H1 (cell line): ENCODE measurements at regions not wholly inside any gene's neighbourhood (a gene's known extent, or its start where the extent isn't known, plus 50 kb on each side); places are given as distances from the start of the nearest gene placed in this dataset.

Source experiments
- BACH1 ChIP-seq: IDR thresholded peaks from 2 replicates; pipeline ENCODE4 v1.6.1; 2012; ENCODE audit warnings: low read length, improper control_type of control experiment
- CEBPB ChIP-seq: IDR thresholded peaks from 2 replicates; pipeline ENCODE4 v1.6.1; 2012; ENCODE audit warnings: low read depth, low read length
- POLR2A ChIP-seq, 2 experiments: IDR thresholded peaks; 1 replicate in 1 of 2; 2 replicates in 1 of 2; pipeline ENCODE4 v1.6.1; 2011; ENCODE audit warnings: low read depth in 2 of 2, low read length in 2 of 2, mild to moderate bottlenecking in 2 of 2; ENCODE audit errors: control extremely low read depth in 1 of 2
- SIRT6 ChIP-seq: IDR thresholded peaks from one replicate; pipeline ENCODE4 v1.7.1; 2012; ENCODE audit warnings: low read length, inconsistent platforms
- TAF1 ChIP-seq: IDR thresholded peaks from 2 replicates; pipeline ENCODE4 v1.6.1; 2011; ENCODE audit warnings: mild to moderate bottlenecking, low read depth, low read length
- ZNF274 ChIP-seq: IDR thresholded peaks from 2 replicates; pipeline ENCODE4 v1.7.0; 2012; ENCODE audit warnings: low read length, borderline replicate concordance; ENCODE audit errors: extremely low read depth
- TF ChIP-seq, protein P1 (sequence below), 3 experiments: IDR thresholded peaks; 1 replicate in 2 of 3; 2 replicates in 1 of 3; pipeline versions ENCODE4 v1.5.1 to v1.6.1; 2011; ENCODE audit warnings: low read length in 3 of 3, mild to moderate bottlenecking in 3 of 3, inconsistent platforms in 2 of 3, low read depth in 1 of 3, moderate library complexity in 1 of 3; ENCODE audit not compliant: insufficient read depth in 1 of 3; ENCODE audit errors: control extremely low read depth in 1 of 3

DNA sequence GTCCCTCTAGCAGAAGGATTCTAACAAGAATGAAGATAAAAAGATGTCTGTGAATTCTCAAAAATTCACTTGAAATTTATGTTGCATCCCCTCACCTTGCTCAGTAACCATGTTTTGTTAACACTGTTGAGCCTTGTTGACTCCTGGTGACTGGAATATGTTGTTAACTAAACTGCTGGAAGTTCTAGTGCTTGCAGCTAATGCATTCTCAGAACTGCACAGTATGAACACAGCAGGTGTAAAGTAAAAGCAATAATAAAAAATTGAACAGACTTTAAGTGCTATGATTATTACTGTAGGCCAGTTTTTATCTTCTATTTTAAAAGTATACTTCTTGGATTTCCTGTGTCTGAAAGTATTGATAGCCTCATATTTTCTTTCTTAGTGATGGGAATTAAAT lies 388.7 kb upstream of the PTPRD start:
- TF ChIP-seq BACH1 (no peak), TAF1 (no peak), CEBPB (no peak), POLR2A (IDR thresholded peaks at IDR 0.05; ENCODE audit: control extremely low read depth in 1 of 2, low read depth in 2 of 2, low read length in 2 of 2) (no peak), ZNF274 (no peak), SIRT6 (no peak)
- TF ChIP-seq, protein P1, sequence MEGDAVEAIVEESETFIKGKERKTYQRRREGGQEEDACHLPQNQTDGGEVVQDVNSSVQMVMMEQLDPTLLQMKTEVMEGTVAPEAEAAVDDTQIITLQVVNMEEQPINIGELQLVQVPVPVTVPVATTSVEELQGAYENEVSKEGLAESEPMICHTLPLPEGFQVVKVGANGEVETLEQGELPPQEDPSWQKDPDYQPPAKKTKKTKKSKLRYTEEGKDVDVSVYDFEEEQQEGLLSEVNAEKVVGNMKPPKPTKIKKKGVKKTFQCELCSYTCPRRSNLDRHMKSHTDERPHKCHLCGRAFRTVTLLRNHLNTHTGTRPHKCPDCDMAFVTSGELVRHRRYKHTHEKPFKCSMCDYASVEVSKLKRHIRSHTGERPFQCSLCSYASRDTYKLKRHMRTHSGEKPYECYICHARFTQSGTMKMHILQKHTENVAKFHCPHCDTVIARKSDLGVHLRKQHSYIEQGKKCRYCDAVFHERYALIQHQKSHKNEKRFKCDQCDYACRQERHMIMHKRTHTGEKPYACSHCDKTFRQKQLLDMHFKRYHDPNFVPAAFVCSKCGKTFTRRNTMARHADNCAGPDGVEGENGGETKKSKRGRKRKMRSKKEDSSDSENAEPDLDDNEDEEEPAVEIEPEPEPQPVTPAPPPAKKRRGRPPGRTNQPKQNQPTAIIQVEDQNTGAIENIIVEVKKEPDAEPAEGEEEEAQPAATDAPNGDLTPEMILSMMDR (IDR thresholded peaks at IDR 0.05; ENCODE audit: control extremely low read depth in 1 of 3, insufficient read depth in 1 of 3, low read depth in 1 of 3, low read length in 3 of 3), result no peak
